Activated CD8-positive, alpha-beta memory T cell treated with anti-CD3 and anti-CD28 coated beads, Interleukin-2, amount 10 ng/mL, durations not matched to agents 7 days and 5 days (primary cell): ENCODE measurements at regions not wholly inside any gene's neighbourhood (a gene's known extent, or its start where the extent isn't known, plus 50 kb on each side); places are given as distances from the start of the nearest gene placed in this dataset.

ENCODE experiments used
- ATAC-seq: fragments of 150-1000 bp; cut with Tn5 transposase; one replicate; pipeline ENCODE4 v1.10.0; 2021; ENCODE audit warnings: moderate library complexity
- CTCF ChIA-PET: fragments of 350-600 bp; sonication (Branson Sonifier 250); formaldehyde crosslinking; loops from one replicate; lab custom pipeline; 2021; ENCODE audit warnings: antibody characterized with exemption; lab: Charles Lee
- DNase-seq: peaks from one replicate; pipeline ENCODE4 v3.0.0-alpha.2; 2020
- H3K27ac Mint-ChIP-seq: one replicate; pipeline ENCODE4 v1.8.0; 2021; ENCODE audit warnings: mild to moderate bottlenecking, mixed read lengths
- H3K27me3 Mint-ChIP-seq: one replicate; pipeline ENCODE4 v1.8.0; 2021; ENCODE audit warnings: mixed read lengths
- H3K36me3 Mint-ChIP-seq: one replicate; pipeline ENCODE4 v1.8.0; 2021; ENCODE audit warnings: mild to moderate bottlenecking, mixed read lengths
- H3K4me1 Mint-ChIP-seq: one replicate; pipeline ENCODE4 v1.8.0; 2021; ENCODE audit warnings: mixed read lengths
- H3K4me3 Mint-ChIP-seq: one replicate; pipeline ENCODE4 v1.8.0; 2021; ENCODE audit warnings: mild to moderate bottlenecking, moderate library complexity, mixed read lengths
- H3K9me3 Mint-ChIP-seq: one replicate; pipeline ENCODE4 v1.8.0; 2022; ENCODE audit warnings: low read depth, mixed read lengths

DNA sequence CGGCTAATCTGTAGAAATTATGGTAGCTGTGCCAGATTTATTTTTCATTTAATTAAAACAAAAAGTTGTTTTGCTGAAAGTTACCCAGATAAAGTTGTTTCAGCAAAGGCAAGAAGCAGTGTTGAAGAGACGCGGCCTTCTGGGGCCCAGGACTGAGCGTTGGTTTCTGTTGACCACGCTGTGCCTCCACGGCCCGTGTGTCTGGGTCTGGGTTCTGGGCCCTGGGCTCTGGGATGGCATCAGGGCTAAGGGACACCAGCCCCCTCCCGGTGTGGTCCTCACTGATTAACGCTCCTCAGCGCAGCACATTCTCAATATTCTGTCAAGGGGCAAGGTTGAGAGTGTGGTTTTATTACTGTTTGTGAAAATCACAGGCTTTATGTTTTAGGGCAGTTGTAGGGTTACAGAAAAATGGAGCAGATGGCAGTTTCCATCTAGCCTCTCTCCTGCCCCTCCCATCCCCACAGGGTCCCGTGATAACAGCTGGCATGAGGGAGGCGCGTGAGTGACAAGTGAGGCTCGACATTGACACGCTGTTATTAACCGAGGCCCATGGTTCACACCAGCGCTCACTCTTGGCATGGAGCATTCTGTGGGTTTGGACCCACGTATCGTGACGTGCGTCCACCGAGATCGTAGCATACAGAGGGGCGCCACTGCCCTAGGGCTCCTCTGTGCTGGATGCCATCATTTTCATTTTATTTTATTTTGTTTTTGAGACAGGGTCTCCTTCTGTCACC, 1231.4 kb downstream of the BRD1 start:
- H3K4me1 Mint-ChIP-seq = no peaks in the 10 kb centered on the region
- no peak for DNase-seq
- no peaks in the 10 kb centered on the region for H3K27me3 Mint-ChIP-seq
- no peak for ATAC-seq
- H3K27ac Mint-ChIP-seq = no peak overlapping the region
- no peaks in the 10 kb centered on the region for H3K36me3 Mint-ChIP-seq
- no peak overlapping the region for H3K4me3 Mint-ChIP-seq
- CTCF ChIA-PET = no interaction called here
- H3K9me3 Mint-ChIP-seq = peaks cover 4% of the 10 kb centered on the region

GRCh38 chr22:48595511-48595905, 1232.2 kb downstream of the BRD1 start:
- CTCF ChIA-PET = no interaction called here
- H3K27ac Mint-ChIP-seq = no peak overlapping the region
- no peaks in the 10 kb centered on the region for H3K36me3 Mint-ChIP-seq
- no peak overlapping the region for H3K4me3 Mint-ChIP-seq
- no peak for ATAC-seq
- H3K9me3 Mint-ChIP-seq = peaks cover 4% of the 10 kb centered on the region
- H3K4me1 Mint-ChIP-seq = no peaks in the 10 kb centered on the region
- H3K27me3 Mint-ChIP-seq = no peaks in the 10 kb centered on the region
- DNase-seq = no peak

DNA sequence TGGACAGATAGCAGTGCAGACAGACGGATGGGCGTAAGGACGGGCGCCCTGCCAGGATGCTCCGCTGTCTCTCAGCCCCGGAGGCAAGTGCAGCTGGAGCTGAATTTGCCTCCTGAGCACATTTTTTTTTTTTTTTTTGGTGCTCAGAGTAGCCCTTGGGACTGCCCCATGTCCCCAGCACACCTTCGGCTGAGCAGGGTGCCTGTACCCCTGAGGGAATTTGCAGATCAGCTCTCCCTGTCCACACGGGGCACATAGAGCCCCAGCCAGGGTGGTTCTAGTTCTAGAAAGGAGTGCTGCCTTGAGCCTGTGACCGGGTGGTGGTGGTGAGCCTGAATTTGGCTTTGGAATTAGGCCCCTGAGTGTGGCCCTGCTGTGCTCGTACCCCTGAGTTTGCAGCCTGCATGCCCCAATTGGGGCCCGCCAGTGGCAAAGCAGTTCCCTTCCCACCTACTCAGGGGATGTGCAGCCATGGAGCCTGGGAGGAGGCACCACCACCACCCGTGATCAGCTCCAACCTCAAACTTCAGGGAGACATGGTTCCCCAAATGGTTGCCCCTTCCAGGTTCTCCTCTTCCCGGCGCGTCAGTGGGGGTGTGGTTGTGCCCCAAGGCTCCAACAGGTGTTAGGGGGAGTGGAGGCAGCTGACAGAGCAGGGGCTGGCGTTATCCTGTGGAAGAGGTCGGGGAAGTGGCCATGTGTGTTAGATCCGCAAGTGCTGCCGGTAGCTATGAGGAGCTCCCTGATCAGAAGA, 1232.7 kb downstream of the BRD1 start:
- Mint-ChIP-seq H3K4me3 (no peak overlapping the region), H3K27ac (no peak overlapping the region), H3K27me3 (no peaks in the 10 kb centered on the region), H3K36me3 (no peaks in the 10 kb centered on the region), H3K4me1 (no peaks in the 10 kb centered on the region), H3K9me3 (peaks cover 2% of the 10 kb centered on the region)
- ATAC-seq = no peak
- DNase-seq = no peak
- CTCF ChIA-PET = no interaction called here

DNA sequence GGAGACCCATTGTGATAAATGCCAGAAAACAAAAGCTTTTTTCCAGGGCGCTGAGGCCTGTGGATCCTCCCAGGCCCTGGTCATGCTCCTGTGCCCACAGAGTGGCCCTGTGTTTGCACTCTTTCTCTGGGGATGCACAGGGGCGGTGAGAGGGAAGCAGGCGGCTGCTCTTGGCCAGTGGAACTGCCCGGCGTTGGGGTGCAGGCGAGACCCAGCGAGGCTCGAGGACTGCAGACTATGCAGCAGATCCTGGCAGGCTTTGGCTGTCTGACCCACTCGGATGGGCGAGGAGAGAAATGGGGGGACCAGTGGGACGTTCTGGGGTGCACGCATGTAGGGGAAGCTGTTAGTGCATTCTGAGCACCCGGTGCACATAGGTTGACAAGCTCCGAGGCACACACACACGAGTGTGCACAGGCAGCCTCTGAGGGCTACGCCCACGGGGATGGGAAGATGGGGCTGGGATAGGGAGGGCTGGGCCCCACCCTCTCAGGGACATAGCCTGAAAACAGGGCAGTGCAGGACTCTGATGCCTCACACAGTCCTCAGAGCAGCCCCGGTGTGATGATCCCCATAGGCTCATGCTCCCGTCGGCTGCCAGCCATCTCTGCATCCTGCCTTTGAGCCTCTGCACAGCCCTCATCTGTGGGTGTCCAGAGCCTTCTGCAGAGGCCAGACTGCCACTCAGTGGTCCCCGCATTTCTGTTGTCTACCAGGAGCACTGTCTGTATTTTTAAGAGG, 1233.5 kb downstream of the BRD1 start:
- no peaks in the 10 kb centered on the region for H3K4me1 Mint-ChIP-seq
- no peak for ATAC-seq

GRCh38 chr22:48593551-48593950, 1234.1 kb downstream of the BRD1 start:
- no peak overlapping the region for H3K27ac Mint-ChIP-seq
- no peaks in the 10 kb centered on the region for H3K36me3 Mint-ChIP-seq
- no peaks in the 10 kb centered on the region for H3K27me3 Mint-ChIP-seq
- H3K9me3 Mint-ChIP-seq = no peaks in the 10 kb centered on the region
- no peaks in the 10 kb centered on the region for H3K4me1 Mint-ChIP-seq
- no peak overlapping the region for H3K4me3 Mint-ChIP-seq
- ATAC-seq (no peak), DNase-seq (no peak)
- CTCF ChIA-PET = no interaction called here

More for the DNA sequence above, 1233.5 kb downstream of the BRD1 start:
- no peak overlapping the region for H3K4me3 Mint-ChIP-seq
- no peak overlapping the region for H3K27ac Mint-ChIP-seq
- no peaks in the 10 kb centered on the region for H3K9me3 Mint-ChIP-seq
- CTCF ChIA-PET = no interaction called here
- H3K27me3 Mint-ChIP-seq = no peaks in the 10 kb centered on the region
- no peaks in the 10 kb centered on the region for H3K36me3 Mint-ChIP-seq
- no peak for DNase-seq

DNA sequence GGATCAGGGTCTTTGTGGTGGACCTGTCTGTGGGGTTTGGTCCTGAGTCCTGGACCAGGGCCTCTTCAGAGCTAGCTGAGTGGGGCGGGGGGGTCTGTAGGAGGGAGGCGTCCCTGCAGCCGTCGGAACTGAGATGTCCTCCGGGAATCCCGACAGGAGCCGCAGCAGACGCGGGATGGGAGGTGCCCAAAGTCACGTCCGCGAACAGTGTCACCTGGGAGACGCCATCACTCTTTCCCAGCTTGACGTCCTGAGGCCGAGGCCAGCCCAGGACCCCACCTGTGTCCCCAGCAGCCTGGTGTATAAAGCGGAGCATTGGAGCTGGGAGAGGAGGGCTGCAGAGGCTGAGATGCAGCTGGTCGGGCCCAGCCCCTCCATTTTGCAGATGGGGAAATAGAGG, 1234.7 kb downstream of the BRD1 start:
- no peaks in the 10 kb centered on the region for H3K9me3 Mint-ChIP-seq
- ATAC-seq = no peak
- no peaks in the 10 kb centered on the region for H3K4me1 Mint-ChIP-seq
- DNase-seq = no peak
- H3K27me3 Mint-ChIP-seq = no peaks in the 10 kb centered on the region
- CTCF ChIA-PET = no interaction called here
- H3K36me3 Mint-ChIP-seq = no peaks in the 10 kb centered on the region
- H3K27ac Mint-ChIP-seq = no peak overlapping the region
- H3K4me3 Mint-ChIP-seq = no peak overlapping the region

GRCh38 chr22:48592488-48592887, 1235.2 kb downstream of the BRD1 start:
- no peak for DNase-seq
- no peaks in the 10 kb centered on the region for H3K9me3 Mint-ChIP-seq
- no peaks in the 10 kb centered on the region for H3K27me3 Mint-ChIP-seq
- no peak for ATAC-seq
- no peaks in the 10 kb centered on the region for H3K4me1 Mint-ChIP-seq
- no peak overlapping the region for H3K27ac Mint-ChIP-seq
- H3K36me3 Mint-ChIP-seq = no peaks in the 10 kb centered on the region
- CTCF ChIA-PET = no interaction called here
- H3K4me3 Mint-ChIP-seq = no peak overlapping the region

- H3K4me1 Mint-ChIP-seq = no peaks in the 10 kb centered on the region
- no peaks in the 10 kb centered on the region for H3K9me3 Mint-ChIP-seq
- DNase-seq = no peak
- no peaks in the 10 kb centered on the region for H3K27me3 Mint-ChIP-seq
- no peak overlapping the region for H3K4me3 Mint-ChIP-seq
- CTCF ChIA-PET = no interaction called here
- no peak for ATAC-seq
- no peak overlapping the region for H3K27ac Mint-ChIP-seq
- H3K36me3 Mint-ChIP-seq = no peaks in the 10 kb centered on the region
These were observed 1235.7 kb downstream of the BRD1 start for GRCh38 chr22:48592066-48592345.

DNA sequence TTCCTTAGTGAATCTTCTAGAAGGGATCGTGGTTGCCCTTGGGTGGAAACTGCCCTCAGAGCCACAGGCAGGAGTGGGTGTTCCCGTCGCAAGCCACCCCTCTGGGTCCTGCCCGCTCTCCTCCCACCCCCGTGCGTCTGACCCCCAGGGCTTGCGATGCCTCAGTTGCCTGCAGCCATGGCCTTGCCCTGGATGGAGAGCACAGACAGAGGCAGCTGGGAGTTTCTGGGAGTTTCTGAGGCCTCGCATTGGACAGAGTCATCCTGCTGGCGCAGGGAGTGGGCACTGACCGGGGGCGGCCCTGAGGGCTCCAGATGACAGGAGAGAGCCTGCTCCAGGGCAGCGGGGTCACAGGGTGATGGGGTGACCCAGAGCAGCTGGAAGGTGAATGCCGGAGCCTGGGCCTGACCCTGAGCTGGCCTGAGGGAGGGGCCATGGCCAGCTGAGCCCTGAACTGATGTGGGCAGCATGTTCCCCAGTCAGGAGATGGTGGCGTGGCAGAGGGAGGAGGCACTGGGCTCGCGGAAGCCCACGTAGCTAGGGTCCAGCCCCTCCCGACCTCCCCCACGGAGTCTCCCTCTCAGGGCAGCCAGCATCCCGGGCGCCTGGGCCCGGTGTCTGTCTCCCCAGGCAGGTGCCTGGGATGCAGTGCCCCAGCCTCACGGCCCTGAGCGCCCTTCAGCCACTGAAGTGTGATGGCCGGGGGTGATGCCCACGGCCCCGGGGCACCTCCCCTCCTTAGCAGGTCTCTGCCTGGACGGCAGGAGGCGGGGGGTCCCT, 1236.2 kb downstream of the BRD1 start:
- Mint-ChIP-seq H3K27ac (no peak overlapping the region), H3K36me3 (no peaks in the 10 kb centered on the region), H3K4me3 (no peak overlapping the region), H3K4me1 (no peaks in the 10 kb centered on the region), H3K27me3 (no peaks in the 10 kb centered on the region), H3K9me3 (no peaks in the 10 kb centered on the region)
- DNase-seq (no peak), ATAC-seq (no peak)
- CTCF ChIA-PET = no interaction called here

DNA sequence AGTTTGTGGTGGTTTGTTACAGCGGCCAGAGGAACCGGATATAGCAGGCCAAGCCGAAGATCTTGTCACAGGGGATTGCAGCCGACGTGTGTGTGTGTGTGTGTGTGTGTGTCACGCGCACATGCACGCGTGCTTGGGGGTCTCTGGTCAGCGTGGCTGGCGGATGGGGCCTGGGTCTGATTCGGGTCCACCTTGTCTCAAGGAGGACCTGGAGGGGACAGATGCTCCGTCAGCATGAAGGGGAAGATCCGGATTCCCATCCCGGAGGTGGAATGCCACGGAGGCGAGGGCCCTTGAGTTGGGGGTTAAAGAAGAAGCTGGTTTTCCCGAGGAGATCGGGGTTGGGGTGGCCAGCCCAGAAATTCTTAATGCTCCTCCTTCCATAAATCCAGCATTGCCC, 1237.8 kb downstream of the BRD1 start:
- DNase-seq = no peak
- no peak overlapping the region for H3K4me3 Mint-ChIP-seq
- no peaks in the 10 kb centered on the region for H3K9me3 Mint-ChIP-seq
- no peak overlapping the region for H3K27ac Mint-ChIP-seq
- no peak for ATAC-seq
- no peaks in the 10 kb centered on the region for H3K4me1 Mint-ChIP-seq
- no peaks in the 10 kb centered on the region for H3K36me3 Mint-ChIP-seq
- H3K27me3 Mint-ChIP-seq = no peaks in the 10 kb centered on the region
- CTCF ChIA-PET = no interaction called here

DNA sequence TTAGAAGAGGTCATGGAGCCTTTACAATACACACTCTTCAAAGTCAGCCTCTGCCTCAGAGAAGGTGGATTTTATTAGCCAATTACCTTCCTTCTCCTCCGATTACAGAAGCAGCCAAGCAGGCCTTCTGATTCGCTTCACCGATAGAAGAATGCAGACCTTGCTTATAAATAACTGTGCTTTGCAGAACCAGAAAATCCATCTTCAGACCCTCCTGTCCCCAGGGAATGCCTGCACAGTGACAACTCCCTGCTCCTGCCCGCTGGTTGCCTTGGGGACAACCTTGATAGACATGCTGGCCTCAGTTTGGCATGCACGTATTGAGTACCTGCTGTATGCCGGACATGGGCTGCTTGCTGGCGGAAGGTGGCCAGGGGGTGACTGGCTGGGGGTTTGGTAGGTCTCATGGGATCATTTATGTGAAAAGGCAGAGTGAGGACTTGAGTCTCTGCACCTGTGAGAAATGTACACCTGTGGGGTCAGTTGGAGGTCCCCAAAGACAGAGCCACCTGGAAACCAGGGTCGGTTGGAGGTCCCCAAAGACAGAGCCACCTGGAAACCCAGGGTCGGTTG, 1238.7 kb downstream of the BRD1 start:
- H3K9me3 Mint-ChIP-seq = no peaks in the 10 kb centered on the region
- no peak for ATAC-seq
- CTCF ChIA-PET = no interaction called here

GRCh38 chr22:48588151-48588877, 1239.4 kb downstream of the BRD1 start:
- CTCF ChIA-PET = no interaction called here
- H3K9me3 Mint-ChIP-seq = no peaks in the 10 kb centered on the region
- no peaks in the 10 kb centered on the region for H3K36me3 Mint-ChIP-seq
- no peaks in the 10 kb centered on the region for H3K27me3 Mint-ChIP-seq
- H3K4me3 Mint-ChIP-seq = no peak overlapping the region
- H3K27ac Mint-ChIP-seq = no peak overlapping the region
- H3K4me1 Mint-ChIP-seq = no peaks in the 10 kb centered on the region
- ATAC-seq (no peak), DNase-seq (no peak)

More for the DNA sequence above, 1238.7 kb downstream of the BRD1 start:
- Mint-ChIP-seq H3K36me3 (no peaks in the 10 kb centered on the region), H3K4me3 (no peak overlapping the region), H3K4me1 (no peaks in the 10 kb centered on the region), H3K27ac (no peak overlapping the region), H3K27me3 (no peaks in the 10 kb centered on the region)
- no peak for DNase-seq
